HL-60 (cell line): ENCODE measurements at regions not wholly inside any gene's neighbourhood (a gene's known extent, or its start where the extent isn't known, plus 50 kb on each side); places are given as distances from the start of the nearest gene placed in this dataset.

Experiments
- DNase-seq, 2 experiments: peaks; one replicate each; pipeline ENCODE4 v3.0.0-alpha.2; 2010 to 2020; ENCODE audit warnings: low read depth in 1 of 2, low spot score in 1 of 2
- H3K27ac ChIP-seq: fragments of 250-450 bp; sonication (Bioruptor Pico); replicated peaks from 2 replicates; pipeline ENCODE4 v1.5.1; 2020; ENCODE audit warnings: mild to moderate bottlenecking, moderate library complexity
- H3K27me3 ChIP-seq: fragments of 250-450 bp; sonication (Bioruptor Pico); 2 replicates; pipeline ENCODE4 v1.5.1; 2021; ENCODE audit warnings: mild to moderate bottlenecking, moderate library complexity; ENCODE audit not compliant: insufficient read depth, poor library complexity, severe bottlenecking
- H3K4me3 ChIP-seq: replicated peaks from 2 replicates; pipeline ENCODE4 v1.5.1; 2011; ENCODE audit warnings: mild to moderate bottlenecking, control low read depth, low read length; ENCODE audit not compliant: insufficient read depth
- CTCF ChIP-seq: IDR thresholded peaks from one replicate; pipeline ENCODE4 v1.5.1; 2011; ENCODE audit warnings: low read length, control low read depth, inconsistent platforms; ENCODE audit not compliant: insufficient read depth
- GABPA ChIP-seq: IDR thresholded peaks from 2 replicates; pipeline ENCODE4 v1.6.1; 2012; ENCODE audit warnings: low read depth
- POLR2AphosphoS5 ChIP-seq: IDR thresholded peaks from 2 replicates; pipeline ENCODE4 v1.6.1; 2012; ENCODE audit warnings: low read depth
- REST ChIP-seq: IDR thresholded peaks from 2 replicates; pipeline ENCODE4 v1.6.1; 2012; ENCODE audit warnings: low read depth; ENCODE audit not compliant: insufficient replicate concordance
- SPI1 ChIP-seq: IDR thresholded peaks from 2 replicates; pipeline ENCODE4 v1.6.1; 2012; ENCODE audit warnings: low read depth, mild to moderate bottlenecking, borderline replicate concordance

- no peak for DNase-seq
- no peaks in the 10 kb centered on the region for H3K27me3 ChIP-seq
- TF ChIP-seq CTCF (no peak), GABPA (no peak), SPI1 (no peak), REST (no peak), POLR2AphosphoS5 (no peak)
Measured at GRCh38 chr14:26913786-26914185, 316.0 kb upstream of the NOVA1 start.

GRCh38 chr14:26917086-26917485, 319.3 kb upstream of the NOVA1 start:
- Histone ChIP-seq H3K27me3 (no peaks in the 10 kb centered on the region), H3K27ac (no peak overlapping the region), H3K4me3 (no peak overlapping the region)
- TF ChIP-seq CTCF, result peak; percentile 1
- TF ChIP-seq SPI1, result no peak
- no peak for DNase-seq

More at GRCh38 chr14:26913786-26914185, 316.0 kb upstream of the NOVA1 start:
- no peak overlapping the region for H3K4me3 ChIP-seq
- H3K27ac ChIP-seq, result no peak overlapping the region

GRCh38 chr14:26925876-26926584, 328.2 kb upstream of the NOVA1 start:
- TF ChIP-seq POLR2AphosphoS5, result no peak
- H3K27ac ChIP-seq, result no peak overlapping the region
- DNase-seq, result no peak

GRCh38 chr14:26926585-26926984, 328.8 kb upstream of the NOVA1 start:
- no peak overlapping the region for H3K4me3 ChIP-seq
- no peaks in the 10 kb centered on the region for H3K27me3 ChIP-seq
- no peak for DNase-seq
- H3K27ac ChIP-seq, result no peak overlapping the region
- no peak for TF ChIP-seq GABPA
- TF ChIP-seq SPI1, result no peak
- no peak for TF ChIP-seq POLR2AphosphoS5
- TF ChIP-seq CTCF, result no peak
- TF ChIP-seq REST, result no peak

More at GRCh38 chr14:26925876-26926584, 328.2 kb upstream of the NOVA1 start:
- H3K27me3 ChIP-seq, result no peaks in the 10 kb centered on the region
- no peak overlapping the region for H3K4me3 ChIP-seq
